Fibroblast of lung (primary cell): ENCODE measurements at regions not wholly inside any gene's neighbourhood (a gene's known extent, or its start where the extent isn't known, plus 50 kb on each side); places are given as distances from the start of the nearest gene placed in this dataset.

Source experiments
- DNase-seq, 2 donors: peaks; one replicate each; pipeline versions ENCODE4 v3.0.0 to v3.0.0-alpha.2; 2010; ENCODE audit warnings: low read depth in 2 of 2
- H2AFZ ChIP-seq: 2 replicates; pipeline ENCODE4 v1.5.1; 2012; ENCODE audit warnings: low read length, control low read depth, inconsistent platforms
- H3K27ac ChIP-seq: 2 replicates; pipeline ENCODE4 v1.5.1; 2011; ENCODE audit warnings: low read length, control low read depth; ENCODE audit not compliant: insufficient read depth
- H3K27me3 ChIP-seq: 2 replicates; pipeline ENCODE4 v1.5.1; 2011; ENCODE audit warnings: mild to moderate bottlenecking, low read length; ENCODE audit not compliant: control insufficient read depth, insufficient read depth
- H3K36me3 ChIP-seq: 2 replicates; pipeline ENCODE4 v1.5.1; 2011; ENCODE audit warnings: low read length; ENCODE audit not compliant: control insufficient read depth, insufficient read depth
- H3K4me1 ChIP-seq: 2 replicates; pipeline ENCODE4 v1.5.1; 2011; ENCODE audit warnings: low read length; ENCODE audit not compliant: control insufficient read depth, insufficient read depth; ENCODE audit errors: extremely low read depth
- H3K4me2 ChIP-seq: 2 replicates; pipeline ENCODE4 v1.5.1; 2011; ENCODE audit warnings: low read length, control low read depth; ENCODE audit not compliant: insufficient read depth; ENCODE audit errors: extremely low read depth
- H3K4me3 ChIP-seq, 4 experiments: fragments of 200-600 bp in 1 of 4; sonication (generic) in 1 of 4; replicated peaks in 1 of 4; 2 replicates each; pipeline ENCODE4 v1.5.1; 2011 to 2016; ENCODE audit warnings: low read length in 4 of 4, low read depth in 3 of 4, mild to moderate bottlenecking in 3 of 4, control low read depth in 2 of 4, inconsistent platforms in 1 of 4, mixed read lengths in 1 of 4; ENCODE audit not compliant: insufficient read depth in 1 of 4; ENCODE audit errors: control extremely low read depth in 1 of 4
- H3K79me2 ChIP-seq: 2 replicates; pipeline ENCODE4 v1.5.1; 2012; ENCODE audit warnings: mild to moderate bottlenecking, low read length, inconsistent platforms; ENCODE audit not compliant: control insufficient read depth, insufficient read depth
- H3K9ac ChIP-seq: 2 replicates; pipeline ENCODE4 v1.5.1; 2011; ENCODE audit warnings: mild to moderate bottlenecking, low read length, control low read depth; ENCODE audit not compliant: insufficient read depth
- H3K9me3 ChIP-seq: 2 replicates; pipeline ENCODE4 v1.5.1; 2012; ENCODE audit warnings: low read depth, low read length; ENCODE audit not compliant: control insufficient read depth, insufficient read depth
- H4K20me1 ChIP-seq: 2 replicates; pipeline ENCODE4 v1.5.1; 2011; ENCODE audit warnings: low read length; ENCODE audit not compliant: control insufficient read depth, insufficient read depth; ENCODE audit errors: extremely low read depth
- CTCF ChIP-seq, 2 donors: IDR thresholded peaks in 1 of 2; conservative IDR thresholded peaks in 1 of 2; 1 replicate in 1 of 2; 2 replicates in 1 of 2; pipeline ENCODE4 v1.5.1; 2011 to 2012; ENCODE audit warnings: low read length in 2 of 2, control low read depth in 1 of 2, inconsistent platforms in 1 of 2, low read depth in 1 of 2, mild to moderate bottlenecking in 1 of 2
- EZH2 ChIP-seq: IDR thresholded peaks from 2 replicates; pipeline ENCODE4 v1.5.1; 2012; ENCODE audit warnings: low read length, control low read depth, mild to moderate bottlenecking; ENCODE audit errors: missing control alignments

- H3K9ac ChIP-seq: no peak overlapping the region
- no peak overlapping the region for H3K4me3 ChIP-seq
- H3K4me1 ChIP-seq: peaks cover 3% of the 10 kb centered on the region
- H3K27ac ChIP-seq: no peak overlapping the region
- H3K4me2 ChIP-seq: no peak overlapping the region
- TF ChIP-seq CTCF (conservative IDR thresholded peaks at IDR 0.05 in 1 of 2, IDR thresholded peaks at IDR 0.05 in 1 of 2; ENCODE audit: low read depth in 1 of 2, low read length in 2 of 2): no peak
- TF ChIP-seq EZH2: no peak
- H3K79me2 ChIP-seq: no peaks in the 10 kb centered on the region
- no peaks in the 10 kb centered on the region for H3K36me3 ChIP-seq
- H4K20me1 ChIP-seq: no peaks in the 10 kb centered on the region
- no peaks in the 10 kb centered on the region for H3K9me3 ChIP-seq
- no peaks in the 10 kb centered on the region for H3K27me3 ChIP-seq
- DNase-seq: no peak
- no peak overlapping the region for H2AFZ ChIP-seq
Observed at GRCh38 chr18:22689712-22690111, 243.4 kb upstream of the RBBP8 start.

DNA sequence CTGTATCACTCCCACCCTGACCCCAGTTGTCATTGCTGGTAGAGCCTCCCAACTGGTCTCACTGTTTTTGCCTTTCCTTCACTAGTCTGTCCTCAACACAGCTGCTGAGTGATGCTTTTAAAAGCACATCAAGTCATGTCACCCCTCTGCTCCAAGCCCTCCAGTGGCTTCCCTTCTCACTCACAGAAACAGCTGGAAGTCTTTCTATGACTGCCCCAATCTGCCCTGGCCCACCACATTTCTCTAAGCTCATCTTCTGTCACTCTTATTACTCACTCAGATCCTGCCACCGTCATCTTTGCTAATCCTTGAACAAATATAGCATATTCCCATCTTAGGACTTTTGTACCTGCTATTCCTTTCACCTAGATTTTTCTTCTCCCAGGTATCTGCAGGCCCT, 242.6 kb upstream of the RBBP8 start:
- H2AFZ ChIP-seq: no peak overlapping the region
- no peak overlapping the region for H3K27ac ChIP-seq
- no peaks in the 10 kb centered on the region for H3K27me3 ChIP-seq
- H3K79me2 ChIP-seq: no peaks in the 10 kb centered on the region
- H3K4me3 ChIP-seq: no peak overlapping the region
- TF ChIP-seq CTCF (conservative IDR thresholded peaks at IDR 0.05 in 1 of 2, IDR thresholded peaks at IDR 0.05 in 1 of 2; ENCODE audit: low read depth in 1 of 2, low read length in 2 of 2) (no peak), EZH2 (no peak)
- H3K4me2 ChIP-seq: no peak overlapping the region
- no peaks in the 10 kb centered on the region for H4K20me1 ChIP-seq
- H3K4me1 ChIP-seq: peaks cover 3% of the 10 kb centered on the region
- no peak for DNase-seq
- H3K9ac ChIP-seq: no peak overlapping the region
- H3K36me3 ChIP-seq: no peaks in the 10 kb centered on the region
- no peaks in the 10 kb centered on the region for H3K9me3 ChIP-seq

GRCh38 chr18:22691946-22692710, 241.0 kb upstream of the RBBP8 start:
- peak; percentile 98 for DNase-seq
- Histone ChIP-seq H3K27ac (no peak overlapping the region), H3K9me3 (no peaks in the 10 kb centered on the region), H3K9ac (no peak overlapping the region), H4K20me1 (no peaks in the 10 kb centered on the region), H3K79me2 (no peaks in the 10 kb centered on the region), H3K4me2 (no peak overlapping the region), H2AFZ (no peak overlapping the region), H3K4me1 (peaks cover 3% of the 10 kb centered on the region), H3K36me3 (no peaks in the 10 kb centered on the region), H3K27me3 (no peaks in the 10 kb centered on the region), H3K4me3 (no peak overlapping the region)
- TF ChIP-seq EZH2: no peak
